ENCODE measurements at regions not wholly inside any gene's neighbourhood (a gene's known extent, or its start where the extent isn't known, plus 50 kb on each side); places are given as distances from the start of the nearest gene placed in this dataset.

DNA sequence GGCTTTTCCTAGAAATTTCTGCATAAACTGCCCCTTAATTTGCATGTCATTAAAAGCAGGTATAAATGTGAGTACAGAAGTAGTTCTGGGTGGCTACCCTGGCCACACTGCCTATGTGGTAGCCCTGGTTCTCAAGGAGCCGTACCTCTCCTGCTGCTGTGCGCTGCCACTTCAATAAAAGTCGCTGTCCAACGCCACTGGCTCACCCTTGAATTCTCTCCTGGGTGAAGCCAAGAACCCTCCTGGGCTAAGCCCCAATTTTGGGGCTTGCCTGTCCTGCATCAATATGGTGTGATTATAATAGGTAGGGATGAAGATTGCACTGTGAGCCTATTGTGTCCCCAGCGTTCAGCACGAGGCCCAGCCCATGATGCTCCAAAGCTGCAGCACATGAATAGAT is 65.6 kb upstream of the C1orf174 start:
- intact Hi-C loops (cut with DNase I, micrococcal nuclease) = no loop called here
- TF ChIP-seq, protein P1, sequence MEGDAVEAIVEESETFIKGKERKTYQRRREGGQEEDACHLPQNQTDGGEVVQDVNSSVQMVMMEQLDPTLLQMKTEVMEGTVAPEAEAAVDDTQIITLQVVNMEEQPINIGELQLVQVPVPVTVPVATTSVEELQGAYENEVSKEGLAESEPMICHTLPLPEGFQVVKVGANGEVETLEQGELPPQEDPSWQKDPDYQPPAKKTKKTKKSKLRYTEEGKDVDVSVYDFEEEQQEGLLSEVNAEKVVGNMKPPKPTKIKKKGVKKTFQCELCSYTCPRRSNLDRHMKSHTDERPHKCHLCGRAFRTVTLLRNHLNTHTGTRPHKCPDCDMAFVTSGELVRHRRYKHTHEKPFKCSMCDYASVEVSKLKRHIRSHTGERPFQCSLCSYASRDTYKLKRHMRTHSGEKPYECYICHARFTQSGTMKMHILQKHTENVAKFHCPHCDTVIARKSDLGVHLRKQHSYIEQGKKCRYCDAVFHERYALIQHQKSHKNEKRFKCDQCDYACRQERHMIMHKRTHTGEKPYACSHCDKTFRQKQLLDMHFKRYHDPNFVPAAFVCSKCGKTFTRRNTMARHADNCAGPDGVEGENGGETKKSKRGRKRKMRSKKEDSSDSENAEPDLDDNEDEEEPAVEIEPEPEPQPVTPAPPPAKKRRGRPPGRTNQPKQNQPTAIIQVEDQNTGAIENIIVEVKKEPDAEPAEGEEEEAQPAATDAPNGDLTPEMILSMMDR (IDR thresholded peaks at IDR 0.05) = no peak
- H3K4me1 ChIP-seq (ENCODE audit: low read depth) = no peaks in the 10 kb centered on the region
- DNase-seq = no peak
- no peaks in the 10 kb centered on the region for H3K36me3 ChIP-seq (ENCODE audit: low read depth)
- ATAC-seq = no peak
- H3K4me3 ChIP-seq = no peak overlapping the region
- peaks cover 4% of the 10 kb centered on the region for H3K9me3 ChIP-seq

- intact Hi-C loops (cut with DNase I, micrococcal nuclease) = no loop called here
- Histone ChIP-seq H3K4me3 (no peak overlapping the region), H3K36me3 (ENCODE audit: low read depth) (no peaks in the 10 kb centered on the region), H3K4me1 (ENCODE audit: low read depth) (no peaks in the 10 kb centered on the region), H3K9me3 (peaks cover 4% of the 10 kb centered on the region)
- TF ChIP-seq, protein P1 (IDR thresholded peaks at IDR 0.05) = no peak
- DNase-seq (no peak), ATAC-seq (no peak)
These were observed 68.8 kb upstream of the C1orf174 start for GRCh38 chr1:3968851-3969250.

DNA sequence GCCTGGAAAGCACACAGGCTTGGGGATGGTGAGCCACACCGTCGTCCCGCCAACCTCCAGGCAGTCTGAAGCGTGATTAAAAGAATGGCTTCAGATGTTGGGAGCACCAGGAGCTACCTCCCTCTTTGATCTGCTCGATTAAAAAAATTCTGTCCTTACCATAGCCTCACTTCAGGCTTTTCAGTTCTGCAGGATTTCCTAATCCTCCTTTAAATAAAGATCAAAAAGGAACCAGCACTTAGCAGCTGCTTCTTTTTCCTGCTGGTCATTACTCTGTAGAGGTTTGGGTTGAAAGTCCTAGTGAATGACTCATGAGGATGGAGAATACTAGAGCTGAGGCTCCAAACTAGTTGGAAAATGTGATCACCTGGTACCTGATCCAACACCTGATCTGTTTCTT is 71.9 kb upstream of the C1orf174 start:
- no peaks in the 10 kb centered on the region for H3K4me1 ChIP-seq (ENCODE audit: low read depth)
- ATAC-seq (no peak), DNase-seq (no peak)
- H3K4me3 ChIP-seq = no peak overlapping the region
- no peaks in the 10 kb centered on the region for H3K36me3 ChIP-seq (ENCODE audit: low read depth)
- H3K9me3 ChIP-seq = peaks cover 4% of the 10 kb centered on the region
- intact Hi-C loops (cut with DNase I, micrococcal nuclease) = no loop called here
- TF ChIP-seq, protein P1 (IDR thresholded peaks at IDR 0.05) = no peak

GRCh38 chr1:3975903-3976630 is 76.0 kb upstream of the C1orf174 start:
- Histone ChIP-seq H3K4me3 (no peak overlapping the region), H3K9me3 (no peaks in the 10 kb centered on the region), H3K4me1 (ENCODE audit: low read depth) (no peaks in the 10 kb centered on the region), H3K36me3 (ENCODE audit: low read depth) (no peaks in the 10 kb centered on the region)
- DNase-seq (no peak), ATAC-seq (no peak)
- TF ChIP-seq, protein P1 (IDR thresholded peaks at IDR 0.05) = no peak
- intact Hi-C loops (cut with DNase I, micrococcal nuclease) = no loop called here

- Histone ChIP-seq H3K4me3 (no peak overlapping the region), H3K9me3 (no peaks in the 10 kb centered on the region), H3K36me3 (ENCODE audit: low read depth) (no peaks in the 10 kb centered on the region), H3K4me1 (ENCODE audit: low read depth) (no peaks in the 10 kb centered on the region)
- TF ChIP-seq, protein P1 (IDR thresholded peaks at IDR 0.05) = no peak
- ATAC-seq (no peak), DNase-seq (no peak)
- intact Hi-C loops (cut with DNase I, micrococcal nuclease) = no loop called here
These were observed 76.7 kb upstream of the C1orf174 start for GRCh38 chr1:3976821-3977220.

All from mucosa of descending colon (tissue), 3 donors.